Esophagus muscularis mucosa (tissue), 4 donors: ENCODE measurements at regions not wholly inside any gene's neighbourhood (a gene's known extent, or its start where the extent isn't known, plus 50 kb on each side); places are given as distances from the start of the nearest gene placed in this dataset.
A peak's percentile ranks its signal among the peaks of the same experiment; 100 is the strongest.

Experiments used
- DNase-seq: peaks from one replicate; pipeline ENCODE4 v3.0.0-alpha.2; 2017; ENCODE audit errors: extremely low spot score
- H3K27ac ChIP-seq, 4 donors: fragments of 200-600 bp; sonication (generic); replicated peaks in 1 of 4; 1 replicate in 3 of 4; 2 replicates in 1 of 4; pipeline ENCODE4 v1.5.1; 2016 to 2019; ENCODE audit warnings: mild to moderate bottlenecking in 1 of 4
- H3K27me3 ChIP-seq, 4 donors: fragments of 200-600 bp; sonication (generic); one replicate each; pipeline versions ENCODE4 v1.5.1 to v1.6.0; 2016 to 2019
- H3K36me3 ChIP-seq, 4 donors: fragments of 200-600 bp; sonication (generic); one replicate each; pipeline ENCODE4 v1.5.1; 2016 to 2019
- H3K4me1 ChIP-seq, 4 donors: fragments of 200-600 bp; sonication (generic); one replicate each; pipeline ENCODE4 v1.5.1; 2016 to 2019
- H3K4me3 ChIP-seq, 4 donors: fragments of 200-600 bp; sonication (generic); 1 replicate in 2 of 4; 2 replicates in 2 of 4; pipeline ENCODE4 v1.5.1; 2016 to 2019; ENCODE audit warnings: mild to moderate bottlenecking in 4 of 4, moderate library complexity in 1 of 4
- H3K9me3 ChIP-seq, 4 donors: fragments of 200-600 bp; sonication (generic); 1 replicate in 3 of 4; 2 replicates in 1 of 4; pipeline ENCODE4 v1.5.1; 2016 to 2019
- CTCF ChIP-seq, 3 experiments: fragments of 200-600 bp in 2 of 3; fragments of 450-650 bp in 1 of 3; sonication (generic) in 2 of 3; IDR thresholded peaks; one replicate each; pipeline ENCODE4 v1.5.1; 2017 to 2019; ENCODE audit warnings: antibody characterized with exemption in 3 of 3, mild to moderate bottlenecking in 2 of 3, moderate library complexity in 1 of 3
- EP300 ChIP-seq: sonication (generic); formaldehyde crosslinking; IDR thresholded peaks from one replicate; pipeline ENCODE4 v1.6.1; 2017; ENCODE audit warnings: antibody characterized with exemption
- POLR2A ChIP-seq: fragments of 450-650 bp; IDR thresholded peaks from one replicate; pipeline ENCODE4 v1.6.1; 2017; ENCODE audit warnings: antibody characterized with exemption, moderate library complexity, mild to moderate bottlenecking, low read depth
- POLR2AphosphoS5 ChIP-seq, 2 donors: sonication (generic); formaldehyde crosslinking; IDR thresholded peaks; one replicate each; pipeline ENCODE4 v1.6.1; 2017; ENCODE audit warnings: antibody characterized with exemption in 2 of 2
- WGBS: methylation state at CpG from one replicate; pipeline ENCODE4 v1.1.5; 2018; 5-methylcytosine and 5-hydroxymethylcytosine counted together
- intact Hi-C: fragments of 100-400 bp; cut with DNase I; formaldehyde crosslinking; loops from one replicate; pipeline ENCODE4 v1.15.1; 2023

- no peaks in the 10 kb centered on the region for H3K36me3 ChIP-seq
- no peak for TF ChIP-seq POLR2A
- TF ChIP-seq CTCF (IDR thresholded peaks at IDR 0.05): no peak
- no peak for TF ChIP-seq POLR2AphosphoS5 (IDR thresholded peaks at IDR 0.05)
- no peak for TF ChIP-seq EP300
- H3K4me3 ChIP-seq: no peak overlapping the region
- H3K27ac ChIP-seq: no peak overlapping the region
- H3K4me1 ChIP-seq: peaks cover 0 to 11% (median 6%) of the 10 kb centered on the region in 4 donors
- H3K9me3 ChIP-seq: no peaks in the 10 kb centered on the region
- H3K27me3 ChIP-seq: no peaks in the 10 kb centered on the region
- intact Hi-C loops: loop anchor here (5.0 to 10.0 kb wide), 2 partner anchors 354 to 509 kb away; no protein-coding TSS in a partner anchor
- 68% methylated on average over 2 of the region's 2 CpGs for WGBS
- DNase-seq: peak; percentile 39
Observed at GRCh38 chr6:110041126-110041525, 63.0 kb downstream of the GPR6 start.

DNA sequence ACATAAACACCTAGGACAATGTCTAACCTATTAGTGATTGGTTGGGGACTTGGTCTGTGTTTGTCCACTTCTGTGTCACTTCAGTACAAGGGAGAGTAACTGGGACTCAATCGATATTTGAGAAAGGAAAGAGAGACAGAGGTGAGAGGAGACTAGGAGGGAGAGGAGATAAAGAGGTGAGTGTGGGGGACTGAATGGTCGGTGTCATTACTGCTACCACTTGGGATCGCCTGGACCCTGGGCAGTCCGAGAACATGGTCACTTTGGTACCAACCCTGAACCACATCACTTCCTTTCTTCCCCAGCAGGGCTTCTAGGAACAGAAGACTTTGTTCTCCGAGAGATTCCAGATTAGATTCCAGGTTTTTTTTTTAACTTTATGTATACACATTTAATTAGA is 63.7 kb downstream of the GPR6 start:
- 87% methylated on average over 5 of the region's 5 CpGs for WGBS
- DNase-seq: peak; percentile 55
- Histone ChIP-seq H3K4me3 (no peak overlapping the region), H3K36me3 (no peaks in the 10 kb centered on the region), H3K9me3 (no peaks in the 10 kb centered on the region), H3K4me1 (peaks cover 0 to 11% (median 6%) of the 10 kb centered on the region in 4 donors), H3K27me3 (no peaks in the 10 kb centered on the region), H3K27ac (no peak overlapping the region)
- TF ChIP-seq CTCF (IDR thresholded peaks at IDR 0.05): no peak
- TF ChIP-seq EP300: no peak
- TF ChIP-seq POLR2AphosphoS5 (IDR thresholded peaks at IDR 0.05): no peak
- TF ChIP-seq POLR2A: no peak
- intact Hi-C loops: loop anchor here (5.0 to 10.0 kb wide), 2 partner anchors 353 to 510 kb away; no protein-coding TSS in a partner anchor

DNA sequence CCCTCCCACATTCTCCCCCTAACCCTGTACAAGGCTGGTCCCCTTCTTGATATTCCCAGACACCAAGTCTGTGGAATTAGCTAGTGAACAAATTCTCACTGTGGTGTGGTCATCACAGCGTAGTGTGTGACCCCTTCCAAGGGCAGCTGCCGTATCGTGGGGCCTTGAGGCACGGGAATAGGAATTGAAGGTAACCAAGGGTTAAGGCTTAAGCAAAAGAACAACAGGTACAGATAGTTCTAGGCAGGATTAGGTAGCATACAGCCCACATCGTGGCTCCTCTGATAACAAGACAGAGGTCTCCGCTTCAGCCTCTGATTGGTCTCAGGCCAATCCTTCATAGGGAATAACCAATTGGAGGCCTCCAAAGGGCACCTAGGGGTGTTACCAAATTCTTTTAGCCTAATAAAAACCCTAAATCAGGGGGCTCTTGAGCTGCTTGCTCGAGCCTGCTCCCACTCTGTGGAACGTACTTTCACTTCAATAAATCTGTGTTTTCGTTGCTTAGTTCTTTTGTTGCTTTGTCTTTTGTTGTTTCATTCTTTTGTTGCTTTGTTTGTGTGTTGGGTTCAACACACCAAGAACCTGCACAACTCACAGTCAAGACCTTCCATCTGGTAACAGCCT is 64.7 kb downstream of the GPR6 start:
- Histone ChIP-seq H3K36me3 (no peaks in the 10 kb centered on the region), H3K27ac (no peak overlapping the region), H3K4me3 (no peak overlapping the region), H3K9me3 (no peaks in the 10 kb centered on the region), H3K27me3 (peaks cover 0 to 3% (median 0%) of the 10 kb centered on the region in 4 donors), H3K4me1 (peaks cover 0 to 11% (median 6%) of the 10 kb centered on the region in 4 donors)
- intact Hi-C loops: loop anchor here (5.0 to 10.0 kb wide), 2 partner anchors 352 to 510 kb away; no protein-coding TSS in a partner anchor
- no peak for DNase-seq
- 92% methylated on average over 9 of the region's 9 CpGs for WGBS
- no peak for TF ChIP-seq EP300
- TF ChIP-seq CTCF (IDR thresholded peaks at IDR 0.05): no peak
- TF ChIP-seq POLR2A: no peak
- TF ChIP-seq POLR2AphosphoS5 (IDR thresholded peaks at IDR 0.05): no peak

DNA sequence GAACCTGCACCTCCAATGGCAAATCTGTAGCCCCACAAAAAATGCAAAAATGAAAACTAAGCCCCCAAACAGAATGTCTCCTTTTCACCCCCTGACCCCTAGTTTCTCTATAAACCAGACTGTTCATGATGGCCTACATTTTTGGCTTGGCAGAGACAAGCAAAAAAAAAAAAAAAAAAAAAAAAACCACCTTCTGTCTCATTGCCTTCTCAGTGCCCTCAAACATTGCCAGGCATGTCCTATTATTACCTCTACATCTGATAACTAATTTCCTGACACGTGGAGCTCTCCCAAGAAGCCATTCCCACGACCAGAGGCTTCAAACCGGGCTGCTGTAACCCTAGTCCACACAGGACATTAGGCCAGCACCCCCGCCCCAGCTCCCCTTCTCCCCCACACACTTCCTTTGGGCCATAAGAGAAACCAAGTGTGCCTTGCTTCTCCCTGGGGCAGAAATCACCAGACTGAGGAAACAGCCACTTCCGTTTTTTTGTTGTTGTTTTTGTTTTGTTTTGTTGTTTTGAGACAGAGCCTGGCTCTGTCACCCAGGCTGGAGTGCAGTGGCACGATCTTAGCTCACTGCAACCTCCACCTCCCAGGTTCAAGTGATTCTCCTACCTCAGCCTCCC is 65.4 kb downstream of the GPR6 start:
- peak; percentile 66 for DNase-seq
- Histone ChIP-seq H3K4me3 (no peak overlapping the region), H3K9me3 (no peaks in the 10 kb centered on the region), H3K27ac (no peak overlapping the region), H3K36me3 (no peaks in the 10 kb centered on the region), H3K27me3 (peaks cover 0 to 6% (median 0%) of the 10 kb centered on the region in 4 donors), H3K4me1 (peaks cover 0 to 11% (median 6%) of the 10 kb centered on the region in 4 donors)
- intact Hi-C loops: loop anchor here (5.0 to 10.0 kb wide), 2 partner anchors 351 to 511 kb away; no protein-coding TSS in a partner anchor
- TF ChIP-seq EP300 (no peak), POLR2A (no peak), CTCF (IDR thresholded peaks at IDR 0.05) (no peak), POLR2AphosphoS5 (IDR thresholded peaks at IDR 0.05) (no peak)
- 65% methylated on average over 6 of the region's 6 CpGs for WGBS
